GM21526 (cell line): ENCODE measurements at regions not wholly inside any gene's neighbourhood (a gene's known extent, or its start where the extent isn't known, plus 50 kb on each side); places are given as distances from the start of the nearest gene placed in this dataset.
"Not testable (repeated sequence)": the region's sequence is repeated elsewhere in the genome, so short reads cannot be mapped to it uniquely, and the experiment has no call there.

Experiments
- ATAC-seq: cut with Tn5 transposase; IDR thresholded peaks from one replicate; pipeline ENCODE4 v1.9.1; 2021; ENCODE audit warnings: moderate library complexity; ENCODE audit not compliant: unreplicated experiment, low FRiP score

GRCh38 chr10:106111246-106111645, 1053.3 kb downstream of the SORCS1 start:
- no peak for ATAC-seq

- no peak for ATAC-seq
These were observed 1056.8 kb downstream of the SORCS1 start for GRCh38 chr10:106107706-106108105.

- no peak for ATAC-seq
These were observed 1058.4 kb downstream of the SORCS1 start for GRCh38 chr10:106106114-106106513.

- no peak for ATAC-seq
These were observed 1074.7 kb downstream of the SORCS1 start for GRCh38 chr10:106089855-106090254.

GRCh38 chr10:106086391-106086790, 1078.1 kb downstream of the SORCS1 start:
- no peak for ATAC-seq

GRCh38 chr10:106083572-106083971, 1080.9 kb downstream of the SORCS1 start:
- ATAC-seq = no peak

- ATAC-seq = no peak
These were observed 1081.6 kb downstream of the SORCS1 start for GRCh38 chr10:106082865-106083264.

GRCh38 chr10:106078895-106079576, 1085.5 kb downstream of the SORCS1 start:
- ATAC-seq = no peak

- no peak for ATAC-seq
These were observed 1088.0 kb downstream of the SORCS1 start for GRCh38 chr10:106076496-106076895.

GRCh38 chr10:106053061-106053460, 1111.4 kb downstream of the SORCS1 start:
- no peak for ATAC-seq

GRCh38 chr10:106044503-106044902, 1120.0 kb downstream of the SORCS1 start:
- no peak for ATAC-seq

- ATAC-seq = no peak
These were observed 1120.6 kb downstream of the SORCS1 start for GRCh38 chr10:106043863-106044262.

GRCh38 chr10:106038246-106038645, 1126.3 kb downstream of the SORCS1 start:
- ATAC-seq = no peak

- ATAC-seq = no peak
These were observed 1131.4 kb downstream of the SORCS1 start for GRCh38 chr10:106033065-106033464.

GRCh38 chr10:106032450-106033002, 1132.0 kb downstream of the SORCS1 start:
- ATAC-seq = no peak

GRCh38 chr10:106027240-106027639, 1137.3 kb downstream of the SORCS1 start:
- no peak for ATAC-seq

GRCh38 chr10:106025208-106025811, 1139.2 kb downstream of the SORCS1 start:
- no peak for ATAC-seq

GRCh38 chr10:106023329-106023728, 1141.2 kb downstream of the SORCS1 start:
- ATAC-seq = no peak

- not testable (repeated sequence) for ATAC-seq
These were observed 1144.9 kb downstream of the SORCS1 start for GRCh38 chr10:106019559-106019958.

- ATAC-seq = not testable (repeated sequence)
These were observed 1148.9 kb downstream of the SORCS1 start for GRCh38 chr10:106015369-106016199.

- ATAC-seq = no peak
These were observed 1153.3 kb downstream of the SORCS1 start for GRCh38 chr10:106011250-106011649.
